Cortex of kidney (tissue), 1 donor: ENCODE measurements at regions not wholly inside any gene's neighbourhood (a gene's known extent, or its start where the extent isn't known, plus 50 kb on each side); places are given as distances from the start of the nearest gene placed in this dataset.

ENCODE experiments used
- DNase-seq: peaks from one replicate; lab custom pipeline; 2025; lab: John Stamatoyannopoulos, UW

GRCh38 chr2:41933046-41933420 lies 114.8 kb upstream of the PKDCC start:
- no peak for DNase-seq

GRCh38 chr2:41933585-41934320 lies 114.1 kb upstream of the PKDCC start:
- no peak for DNase-seq

- no peak for DNase-seq
Observed at GRCh38 chr2:41934329-41934958, 113.4 kb upstream of the PKDCC start.

- no peak for DNase-seq
Observed at GRCh38 chr2:41935002-41935401, 112.8 kb upstream of the PKDCC start.

- no peak for DNase-seq
Observed at GRCh38 chr2:41935825-41936224, 112.0 kb upstream of the PKDCC start.

GRCh38 chr2:41936771-41937463 lies 110.9 kb upstream of the PKDCC start:
- DNase-seq: no peak

- DNase-seq: no peak
Observed at GRCh38 chr2:41937464-41937906, 110.3 kb upstream of the PKDCC start.

GRCh38 chr2:41937921-41938708 lies 109.7 kb upstream of the PKDCC start:
- DNase-seq: no peak

GRCh38 chr2:41940060-41940744 lies 107.6 kb upstream of the PKDCC start:
- no peak for DNase-seq

GRCh38 chr2:41940745-41941063 lies 107.1 kb upstream of the PKDCC start:
- no peak for DNase-seq

- DNase-seq: no peak
Observed at GRCh38 chr2:41941831-41942230, 106.0 kb upstream of the PKDCC start.

- no peak for DNase-seq
Observed at GRCh38 chr2:41942278-41942677, 105.5 kb upstream of the PKDCC start.

- DNase-seq: no peak
Observed at GRCh38 chr2:41943159-41943558, 104.7 kb upstream of the PKDCC start.

GRCh38 chr2:41944220-41944880 lies 103.5 kb upstream of the PKDCC start:
- DNase-seq: no peak

- DNase-seq: no peak
Observed at GRCh38 chr2:41947701-41948396, 100.0 kb upstream of the PKDCC start.

- DNase-seq: no peak
Observed at GRCh38 chr2:41948397-41948763, 99.4 kb upstream of the PKDCC start.

- DNase-seq: no peak
Observed at GRCh38 chr2:41949091-41949882, 98.5 kb upstream of the PKDCC start.

- DNase-seq: no peak
Observed at GRCh38 chr2:41949883-41950665, 97.7 kb upstream of the PKDCC start.

- no peak for DNase-seq
Observed at GRCh38 chr2:41950666-41950960, 97.2 kb upstream of the PKDCC start.
